A204.1 (cell line): ENCODE measurements at regions not wholly inside any gene's neighbourhood (a gene's known extent, or its start where the extent isn't known, plus 50 kb on each side); places are given as distances from the start of the nearest gene placed in this dataset.

Experiments
- FAIRE-seq: peaks from 2 replicates; lab custom pipeline; 2012; peaks lifted over from hg19 to GRCh38; lab: Jason Lieb, UNC

DNA sequence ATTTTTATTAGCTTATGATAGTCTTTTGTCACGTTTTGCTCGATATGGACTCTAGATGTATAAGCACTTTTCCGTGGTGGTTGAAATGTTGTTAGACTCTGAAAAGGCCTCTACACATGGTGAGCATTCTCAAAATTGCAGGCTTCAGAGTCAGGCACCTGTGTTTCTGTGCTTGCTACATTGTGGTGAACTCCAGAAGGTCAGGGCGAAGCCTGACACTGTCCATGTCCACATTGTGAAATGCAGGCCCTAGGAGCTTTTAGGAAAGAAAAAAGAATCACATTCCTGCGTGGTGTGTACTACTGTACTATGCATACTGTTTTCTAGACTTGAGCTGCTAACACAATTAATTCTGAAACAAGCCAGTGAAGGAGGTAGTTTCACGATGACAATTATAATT is 86.3 kb downstream of the HS3ST1 start:
- FAIRE-seq = no peak

DNA sequence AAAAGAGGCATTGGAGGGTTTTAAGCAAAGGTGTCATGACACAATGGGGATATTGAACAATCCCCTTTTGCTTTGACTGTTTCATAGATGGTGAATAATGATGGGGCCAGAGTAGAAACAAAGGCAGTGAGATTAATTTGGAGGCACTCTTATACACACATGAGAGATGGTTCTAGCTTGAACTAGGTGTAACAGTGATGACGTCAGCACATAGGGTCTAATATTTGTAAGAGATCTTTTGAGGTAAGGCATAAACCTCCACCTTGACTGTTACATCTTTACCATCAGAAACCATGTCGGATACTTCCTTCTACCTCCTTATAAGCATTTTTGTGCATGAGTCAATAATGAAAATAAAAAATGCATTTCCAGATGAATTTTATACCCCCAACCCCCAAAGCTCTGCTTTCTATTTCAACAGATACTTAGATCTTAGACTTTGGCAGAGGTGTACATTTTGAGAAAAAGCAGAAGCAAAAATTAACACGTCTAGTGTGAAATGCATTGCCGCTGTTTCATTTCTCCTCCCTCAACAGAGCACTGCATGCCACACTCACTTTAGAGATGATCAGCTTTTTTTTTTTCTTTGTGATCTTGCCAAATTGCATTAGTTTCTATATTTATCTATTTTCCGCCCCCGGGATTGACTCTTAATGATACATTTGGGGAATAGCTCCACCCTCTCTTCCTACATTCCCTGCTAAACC is 87.2 kb downstream of the HS3ST1 start:
- FAIRE-seq = no peak

DNA sequence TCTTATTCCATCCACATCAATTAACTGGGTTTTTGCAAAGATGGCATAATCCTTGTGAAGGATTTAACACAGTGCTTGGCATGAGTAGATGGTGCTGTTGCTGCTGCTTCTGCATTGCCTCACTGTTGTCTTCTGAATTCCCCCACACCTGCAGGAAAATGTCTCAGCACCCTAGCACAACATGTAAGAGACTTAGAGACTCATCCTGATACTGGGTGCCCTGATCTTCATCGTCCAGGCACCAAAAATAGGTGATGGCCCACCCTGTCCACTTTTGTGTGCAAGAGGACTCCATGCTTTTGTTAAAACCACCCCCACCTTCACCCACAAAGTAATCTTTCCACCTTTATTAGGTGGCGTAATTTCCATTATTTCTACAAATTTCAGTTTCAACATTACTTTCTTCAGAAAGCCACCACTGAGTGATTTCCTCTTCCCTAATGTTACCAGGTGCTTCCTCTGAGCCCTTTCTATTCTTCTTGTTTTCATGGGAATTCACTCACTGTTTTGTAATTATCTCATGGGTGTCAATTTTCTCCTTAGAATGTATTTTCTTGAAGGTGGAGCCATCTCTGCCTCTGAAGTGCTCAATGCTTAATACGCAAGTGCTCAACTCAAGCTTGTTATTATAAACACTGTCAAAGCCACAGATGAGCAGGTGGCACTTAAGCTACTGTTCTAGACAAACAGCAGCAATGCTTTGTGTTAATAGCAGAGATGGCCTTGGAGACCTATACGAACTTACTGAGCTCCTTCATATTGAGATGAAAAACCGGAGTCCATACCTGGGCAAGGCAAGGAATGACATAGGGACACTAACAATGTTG is 89.5 kb downstream of the HS3ST1 start:
- FAIRE-seq = no peak

DNA sequence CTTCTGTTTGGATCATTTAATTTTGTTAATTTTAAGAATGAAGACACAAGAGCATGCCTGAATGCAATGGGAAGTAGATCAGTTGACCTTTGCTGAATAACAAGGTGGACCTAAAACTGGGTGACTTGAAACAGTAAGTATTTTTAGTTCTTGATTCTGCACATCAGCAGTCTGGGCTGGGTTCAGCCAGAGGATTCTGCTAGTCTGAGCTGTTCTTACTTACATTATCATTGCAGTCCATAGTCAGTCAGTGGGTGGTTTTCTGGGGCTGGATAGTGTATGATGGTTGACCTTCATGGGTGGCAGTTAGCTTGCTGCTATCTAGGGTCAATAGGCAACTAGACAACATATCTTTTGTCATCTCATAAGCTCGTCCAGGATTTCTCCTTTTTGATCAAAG is 91.4 kb downstream of the HS3ST1 start:
- no peak for FAIRE-seq

DNA sequence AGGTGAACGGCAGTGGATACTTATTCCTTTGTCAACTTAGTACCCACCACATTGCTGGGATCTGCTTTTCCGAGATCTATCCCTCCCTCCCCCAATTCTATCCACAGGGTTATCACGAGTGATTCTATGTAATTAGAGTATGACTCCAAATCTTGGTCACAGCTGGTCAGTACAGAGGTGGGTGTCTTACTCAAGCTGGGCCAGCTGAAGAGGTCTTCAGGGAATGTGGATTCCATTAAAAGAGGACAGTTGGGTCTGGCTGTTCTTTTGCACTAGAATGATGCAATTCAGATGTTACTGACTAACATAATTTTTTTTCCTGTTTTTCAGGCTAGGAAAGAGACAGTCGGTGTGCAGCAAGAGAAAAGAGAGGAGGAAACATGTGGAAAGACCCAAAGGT is 92.3 kb downstream of the HS3ST1 start:
- FAIRE-seq = no peak

DNA sequence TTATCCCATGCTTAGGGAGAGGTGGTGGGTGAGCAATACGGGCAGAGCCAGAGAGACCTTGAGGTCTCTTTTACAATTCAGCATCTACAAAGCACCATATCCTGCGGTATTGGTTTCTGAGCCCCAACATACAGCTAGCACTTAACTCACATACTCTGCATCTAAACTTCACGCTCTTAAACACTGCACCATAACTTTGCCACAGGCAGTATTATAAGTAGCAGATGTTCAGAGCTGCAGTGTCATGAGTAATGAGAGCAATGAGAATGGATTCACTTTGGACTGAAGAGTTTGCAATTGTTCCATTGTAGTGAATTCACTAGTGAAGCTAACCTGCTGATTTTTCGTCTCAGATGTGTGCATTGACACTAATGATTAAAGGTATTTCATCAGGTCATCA is 93.8 kb downstream of the HS3ST1 start:
- no peak for FAIRE-seq

DNA sequence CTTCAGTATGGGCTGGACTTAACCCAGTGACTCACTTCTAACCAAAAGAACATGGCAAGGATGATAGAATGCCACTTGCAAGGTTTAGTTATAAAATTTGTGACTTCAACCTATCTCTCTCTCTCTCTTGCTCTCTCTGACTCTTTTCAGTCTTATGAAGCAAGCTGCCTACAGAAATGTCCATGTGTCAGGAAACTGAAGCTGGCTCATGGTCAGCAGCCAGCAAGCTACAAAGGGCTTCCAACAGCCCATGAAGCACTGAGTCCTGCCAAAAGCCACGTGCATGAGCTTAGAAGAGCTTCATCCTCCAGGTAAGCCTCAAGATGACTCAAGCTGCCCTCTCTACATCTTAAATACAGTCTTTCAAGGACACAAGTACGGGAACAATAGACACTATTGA is 100.3 kb downstream of the HS3ST1 start:
- no peak for FAIRE-seq

DNA sequence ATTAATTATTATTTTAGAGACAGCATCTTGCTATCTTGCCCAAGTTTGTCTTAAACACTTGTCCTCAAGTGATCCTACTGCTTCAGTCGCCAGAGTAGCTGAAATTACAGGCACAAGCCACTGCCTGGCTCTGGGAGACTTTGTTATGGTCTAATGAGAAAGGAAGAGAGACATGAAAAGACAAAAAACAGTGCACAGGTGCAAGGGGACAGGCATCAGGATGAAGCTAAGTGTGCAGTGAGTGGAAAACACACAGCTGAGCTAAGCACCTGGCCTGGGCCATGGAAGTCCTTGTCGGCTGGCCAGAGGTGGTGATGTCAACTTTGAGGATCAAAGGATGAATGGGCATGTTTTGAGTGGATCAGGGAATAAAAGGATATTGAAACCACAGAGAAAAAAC is 102.7 kb downstream of the HS3ST1 start:
- no peak for FAIRE-seq

DNA sequence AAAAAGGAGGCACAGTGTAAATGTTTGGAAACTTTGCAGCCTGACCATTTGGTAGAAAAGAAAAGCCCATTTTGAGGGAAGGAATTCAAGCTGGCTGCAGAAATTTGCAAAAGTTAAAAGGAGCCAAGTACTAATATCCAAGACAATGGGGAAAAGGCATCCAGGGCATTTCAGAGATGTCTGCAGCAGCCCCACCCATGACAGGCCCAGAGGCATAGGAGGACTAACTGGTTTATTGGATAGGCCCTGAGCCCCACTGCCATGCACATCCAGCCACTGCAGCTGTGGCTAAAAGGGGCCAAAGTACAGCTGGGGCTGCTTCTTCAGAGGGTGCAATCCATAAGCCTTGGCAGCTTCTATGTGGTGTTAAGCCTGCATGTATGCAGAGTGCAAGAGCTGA is 104.9 kb downstream of the HS3ST1 start:
- FAIRE-seq = no peak

DNA sequence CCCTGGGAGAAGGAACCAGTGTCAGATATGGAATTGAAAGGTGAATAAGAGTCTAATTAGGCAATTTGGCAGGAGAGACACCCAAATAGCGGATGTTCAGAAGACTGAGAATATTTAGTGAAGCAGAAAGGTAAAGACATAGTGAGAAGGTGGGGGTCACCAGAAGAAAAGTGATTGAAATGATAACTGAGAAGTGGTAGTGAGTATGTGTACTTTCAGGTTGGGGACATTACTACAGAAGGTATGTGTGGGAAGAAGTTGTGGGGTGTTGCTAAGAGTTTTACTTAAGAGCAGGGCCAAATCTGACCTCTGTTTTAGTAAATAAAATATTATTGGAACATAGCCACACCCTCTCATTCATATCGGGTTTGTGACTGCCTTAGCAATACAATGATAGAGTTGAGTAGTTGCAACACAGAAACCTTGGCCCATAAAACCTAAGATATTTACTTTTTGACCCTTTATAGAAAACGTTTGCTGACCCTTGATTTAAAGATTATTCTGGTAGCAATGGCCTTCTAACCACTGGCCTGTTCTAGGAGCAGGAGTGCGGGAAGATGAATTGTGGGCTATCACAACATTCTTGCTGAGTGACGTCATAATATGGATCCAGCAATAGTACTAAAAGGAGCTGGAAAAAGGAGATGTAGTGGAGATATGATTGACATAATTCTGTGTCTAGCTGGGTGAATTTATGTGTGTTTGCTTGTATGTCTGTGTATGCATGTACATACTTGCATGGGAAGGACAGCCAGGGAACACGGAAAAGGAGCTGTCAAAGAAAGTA is 115.3 kb downstream of the HS3ST1 start:
- no peak for FAIRE-seq

DNA sequence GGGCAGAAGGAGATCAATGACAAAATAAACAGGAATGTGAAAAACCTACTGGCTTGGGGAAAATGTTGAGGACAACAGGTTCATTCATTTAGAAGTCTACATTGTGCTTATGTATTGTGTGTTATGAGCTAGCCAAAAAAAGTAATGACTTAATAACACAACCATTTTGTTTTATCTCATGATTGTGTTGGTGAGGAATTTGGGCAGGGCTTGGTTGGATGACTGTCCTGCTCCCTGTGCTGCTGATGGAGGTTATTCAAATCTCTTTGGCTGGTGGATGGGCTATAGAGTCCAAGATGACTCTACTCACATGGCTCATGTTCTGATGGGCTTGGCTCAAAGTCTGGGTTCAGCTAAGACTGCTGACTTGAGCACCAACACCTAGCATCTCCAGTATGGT is 116.3 kb downstream of the HS3ST1 start:
- no peak for FAIRE-seq

DNA sequence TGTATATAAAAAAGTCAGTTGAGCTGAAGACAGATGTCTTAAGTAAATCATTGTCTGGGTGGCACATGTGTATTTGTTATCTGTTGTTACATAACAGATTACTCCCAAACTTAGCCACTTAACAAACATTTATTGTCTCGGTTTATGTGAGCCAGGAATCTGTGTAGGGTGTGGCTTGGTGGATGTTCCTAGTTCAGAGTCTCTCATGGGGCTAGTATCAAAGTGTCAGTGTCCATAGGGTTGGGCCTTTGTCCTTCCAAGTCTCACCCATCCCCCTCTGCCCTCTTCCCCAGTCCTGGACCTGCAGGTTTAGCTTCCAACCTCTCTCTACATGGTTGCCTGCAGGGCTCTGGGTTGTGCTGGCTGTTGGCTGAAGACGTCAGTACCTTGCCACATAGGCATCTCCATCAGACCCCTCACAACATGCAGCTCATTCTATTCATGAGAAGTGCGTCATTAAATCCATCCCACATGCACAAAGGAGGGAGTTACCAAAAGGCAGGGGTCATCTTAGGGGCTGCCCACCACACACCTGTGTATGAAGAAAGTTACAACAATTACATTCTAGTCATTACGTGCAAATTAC is 127.5 kb downstream of the HS3ST1 start:
- FAIRE-seq = no peak

DNA sequence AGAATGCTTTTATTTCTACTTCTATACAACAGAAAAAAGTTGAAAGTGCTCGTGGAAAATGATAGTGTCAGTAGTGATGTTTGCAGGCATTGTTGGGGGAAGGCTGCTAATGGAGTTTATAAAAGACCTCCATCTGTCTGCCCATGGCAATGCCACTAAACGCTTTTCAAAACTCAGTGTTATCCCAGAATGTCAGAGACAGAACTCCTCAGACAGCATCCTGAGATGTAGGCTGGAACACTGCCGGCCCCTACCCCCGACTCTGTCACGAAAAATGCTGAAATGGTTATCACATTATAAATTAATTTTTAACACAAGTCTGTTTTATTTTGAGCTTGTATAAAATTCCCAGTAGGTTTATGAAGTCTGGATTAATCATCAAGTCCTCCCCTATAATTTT is 128.9 kb downstream of the HS3ST1 start:
- no peak for FAIRE-seq

DNA sequence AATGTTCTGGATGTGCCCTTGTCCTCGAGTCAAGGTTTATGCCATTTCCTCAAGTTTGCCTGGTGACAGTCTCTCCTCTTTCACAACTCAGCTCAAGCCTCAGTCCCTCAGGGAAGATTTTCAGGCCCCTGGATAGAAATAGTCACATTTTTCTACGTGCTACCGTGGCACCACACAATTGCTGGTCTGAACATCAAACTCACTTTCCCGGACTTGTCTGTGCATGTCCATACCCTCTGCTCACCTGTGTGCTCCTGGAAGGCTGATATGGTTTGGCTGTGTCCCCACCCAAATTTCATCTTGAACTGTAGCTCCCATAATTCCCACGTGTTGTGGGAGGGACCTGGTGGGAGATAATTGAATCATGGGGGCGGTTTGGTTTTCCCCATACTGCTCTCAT is 129.7 kb downstream of the HS3ST1 start:
- no peak for FAIRE-seq

DNA sequence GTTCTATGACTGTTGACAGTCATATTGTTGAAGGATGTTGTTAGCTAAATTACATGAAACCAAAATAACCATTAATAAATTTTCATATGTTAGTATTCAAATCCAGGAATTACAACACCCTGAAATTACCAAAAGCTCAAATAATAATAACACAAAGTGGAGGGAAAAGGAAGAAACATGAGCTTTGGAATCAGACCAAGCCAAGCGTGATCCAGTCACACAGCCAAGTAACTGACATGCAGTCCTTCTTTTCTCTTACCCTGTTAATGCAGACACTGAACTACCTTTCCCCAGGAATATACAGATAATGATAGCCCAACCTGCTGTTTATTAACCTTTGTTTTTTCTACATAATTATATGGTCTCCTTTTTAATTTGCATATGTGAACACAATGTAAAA is 130.2 kb downstream of the HS3ST1 start:
- no peak for FAIRE-seq

DNA sequence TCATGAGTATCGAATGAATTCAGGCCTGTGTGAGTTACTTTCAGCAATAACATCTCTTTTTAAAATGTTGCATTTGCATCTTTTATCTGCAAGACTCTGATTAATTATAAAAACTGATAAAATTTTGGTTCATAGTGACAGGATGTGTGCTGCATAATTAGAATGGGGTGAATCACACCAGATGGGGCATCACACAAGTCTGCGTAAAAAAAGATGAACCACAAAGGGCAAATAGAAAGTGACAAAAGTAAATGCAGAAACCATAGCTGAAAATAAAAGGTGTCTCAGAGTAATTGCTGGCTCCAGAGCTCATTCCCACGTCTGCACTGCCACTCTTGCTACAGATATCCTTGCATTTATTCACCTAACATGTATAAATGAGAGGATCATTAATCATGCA is 131.1 kb downstream of the HS3ST1 start:
- FAIRE-seq = no peak

DNA sequence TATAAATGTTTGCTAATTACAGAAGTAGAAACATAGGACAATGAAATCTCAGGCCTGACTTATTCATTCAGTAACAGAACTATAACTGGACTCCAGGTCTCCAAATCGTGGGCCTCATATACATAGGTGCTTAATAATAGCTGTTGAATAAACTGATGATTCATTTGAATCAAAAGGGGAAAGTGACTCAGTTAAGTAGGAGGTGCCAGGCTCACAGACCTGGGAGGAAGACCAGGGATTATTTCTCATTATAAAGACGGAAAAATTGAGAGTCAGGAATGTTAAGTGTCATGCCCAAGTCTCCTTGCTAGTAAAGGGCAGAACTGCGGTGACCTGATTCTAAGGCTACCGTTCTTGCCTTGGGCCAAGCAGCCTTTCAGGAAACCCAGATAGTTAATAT is 131.5 kb downstream of the HS3ST1 start:
- no peak for FAIRE-seq

DNA sequence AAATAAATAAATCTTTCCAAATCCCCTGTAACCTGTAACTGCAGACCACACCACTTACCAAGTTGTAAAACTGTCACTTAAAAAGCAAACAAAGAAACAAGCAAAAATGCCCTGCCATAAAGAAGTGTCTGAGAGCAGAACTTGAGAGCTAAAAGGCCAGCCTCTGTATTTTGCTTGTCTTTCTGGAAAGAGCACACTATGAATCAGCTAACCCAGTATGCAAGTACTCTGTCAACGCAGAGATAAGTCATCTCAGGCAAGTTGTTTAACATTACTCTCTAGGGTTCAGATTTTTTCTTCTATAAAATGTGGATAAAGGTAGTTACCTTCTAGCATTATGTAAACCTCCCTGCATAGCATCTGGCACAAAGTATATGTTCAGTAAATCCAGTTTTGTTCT is 134.8 kb downstream of the HS3ST1 start:
- FAIRE-seq = no peak

DNA sequence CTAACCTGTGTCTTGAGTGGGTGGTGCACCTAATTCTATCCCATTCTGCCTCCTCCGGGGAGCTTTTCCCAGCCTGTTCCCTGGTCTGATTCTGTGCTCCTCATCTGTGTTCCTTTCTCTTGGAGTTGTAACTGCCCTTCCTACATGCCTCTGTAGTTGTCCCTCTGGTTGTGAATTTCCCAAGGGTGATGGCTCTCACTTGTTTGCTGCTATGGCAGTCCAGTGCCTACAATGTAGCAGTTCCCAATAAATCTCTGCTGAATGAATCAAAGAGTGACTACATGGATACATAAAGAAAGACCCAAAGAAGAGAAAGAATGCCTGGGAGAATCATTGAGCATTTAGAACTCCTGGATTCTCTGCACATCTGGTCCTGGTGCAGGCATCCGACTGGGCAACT is 141.6 kb downstream of the HS3ST1 start:
- no peak for FAIRE-seq

DNA sequence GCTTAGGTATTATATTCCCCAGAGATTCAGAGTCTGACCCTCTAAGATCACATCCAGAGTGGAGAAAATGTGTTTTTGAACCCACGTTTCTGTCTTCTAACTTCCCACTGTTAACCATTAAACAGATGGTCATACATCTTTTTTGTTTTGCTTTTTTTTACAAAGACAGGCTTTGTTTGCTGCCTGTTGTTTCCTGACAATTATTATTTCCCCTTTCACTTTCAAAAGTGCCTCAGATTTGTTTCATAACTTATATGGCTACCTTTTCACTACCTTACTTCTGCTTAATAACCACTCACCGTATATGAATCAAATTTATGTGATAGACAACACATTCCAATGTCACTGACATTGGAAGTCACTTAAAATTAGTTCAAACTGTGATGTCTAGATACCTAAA is 142.2 kb downstream of the HS3ST1 start:
- FAIRE-seq = no peak

DNA sequence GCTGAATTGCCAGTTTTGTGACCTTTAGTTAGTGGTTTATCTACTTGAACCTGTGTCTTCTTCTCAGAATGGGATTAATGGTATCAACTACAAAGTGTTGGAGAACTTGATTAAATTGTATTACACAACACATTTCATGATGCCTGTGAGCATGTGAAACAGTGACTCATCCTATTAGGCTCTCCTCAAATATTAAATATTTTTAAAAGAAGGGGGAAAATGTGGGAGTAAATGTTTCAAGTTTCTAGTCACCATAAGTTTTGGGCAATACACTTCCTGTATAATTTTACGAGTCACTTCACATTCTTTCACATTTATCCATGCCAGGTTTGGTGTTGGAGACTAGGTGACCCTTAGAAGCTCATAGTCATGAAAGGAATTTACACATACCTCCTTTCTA is 147.0 kb downstream of the HS3ST1 start:
- no peak for FAIRE-seq

DNA sequence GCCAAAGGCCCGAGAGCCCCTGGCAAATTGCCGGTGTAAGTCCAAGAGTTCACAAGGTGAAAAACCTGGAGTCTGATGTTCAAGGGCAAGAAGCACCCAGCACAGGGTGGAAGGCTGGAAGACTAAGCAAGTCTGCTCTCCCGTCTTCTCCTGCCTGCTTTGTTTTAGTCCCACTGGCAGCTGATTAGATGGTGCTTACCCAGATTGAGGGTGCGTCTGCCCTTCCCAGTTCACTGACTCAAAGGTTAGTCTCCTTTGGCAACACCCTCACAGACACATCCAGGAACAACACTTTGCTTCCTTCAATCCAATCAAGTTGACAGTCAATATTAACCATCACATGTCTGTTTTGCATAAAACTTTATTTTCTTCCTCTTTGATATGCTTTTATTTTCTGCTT is 157.4 kb downstream of the HS3ST1 start:
- FAIRE-seq = no peak

DNA sequence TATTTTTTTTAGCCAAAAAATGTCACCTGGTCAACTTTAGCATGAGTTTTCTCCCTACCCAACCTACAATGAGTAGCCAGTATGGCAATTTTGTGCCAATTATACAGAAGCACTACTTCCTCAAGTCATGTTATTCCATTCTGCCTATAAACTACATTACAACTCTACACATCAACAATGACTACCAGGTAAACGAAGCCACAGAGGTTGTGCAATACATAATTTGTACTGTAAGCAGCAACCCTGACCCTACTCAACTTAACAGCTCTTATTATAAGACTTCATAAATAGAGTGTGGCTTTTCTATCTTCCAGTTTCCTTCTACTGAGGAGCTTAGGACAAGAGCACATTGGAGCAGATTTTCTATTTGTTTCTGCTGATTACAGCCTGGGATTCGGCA is 160.5 kb downstream of the HS3ST1 start:
- FAIRE-seq = no peak
